ENCODE measurements at regions not wholly inside any gene's neighbourhood (a gene's known extent, or its start where the extent isn't known, plus 50 kb on each side); places are given as distances from the start of the nearest gene placed in this dataset.

DNA sequence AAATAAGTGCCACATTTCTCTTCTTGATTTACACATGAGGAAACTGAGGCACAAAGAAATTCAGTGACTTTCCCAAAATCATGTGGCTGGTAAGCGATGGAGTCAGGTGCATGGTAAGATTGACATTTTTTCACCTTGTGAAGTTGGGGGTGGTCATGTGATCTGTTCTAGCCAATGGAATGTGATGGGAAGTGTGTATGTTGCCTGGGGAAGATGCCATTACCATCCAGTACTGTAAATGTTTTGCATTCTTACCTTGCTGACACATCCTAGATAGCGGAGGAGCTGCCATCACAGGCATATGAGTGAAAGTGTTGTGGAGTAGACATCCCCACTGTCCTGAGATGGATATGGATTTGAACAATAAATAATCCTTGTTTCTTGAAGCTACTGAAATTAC lies 499.6 kb upstream of the SULF2 start:
- TF ChIP-seq, protein P1, sequence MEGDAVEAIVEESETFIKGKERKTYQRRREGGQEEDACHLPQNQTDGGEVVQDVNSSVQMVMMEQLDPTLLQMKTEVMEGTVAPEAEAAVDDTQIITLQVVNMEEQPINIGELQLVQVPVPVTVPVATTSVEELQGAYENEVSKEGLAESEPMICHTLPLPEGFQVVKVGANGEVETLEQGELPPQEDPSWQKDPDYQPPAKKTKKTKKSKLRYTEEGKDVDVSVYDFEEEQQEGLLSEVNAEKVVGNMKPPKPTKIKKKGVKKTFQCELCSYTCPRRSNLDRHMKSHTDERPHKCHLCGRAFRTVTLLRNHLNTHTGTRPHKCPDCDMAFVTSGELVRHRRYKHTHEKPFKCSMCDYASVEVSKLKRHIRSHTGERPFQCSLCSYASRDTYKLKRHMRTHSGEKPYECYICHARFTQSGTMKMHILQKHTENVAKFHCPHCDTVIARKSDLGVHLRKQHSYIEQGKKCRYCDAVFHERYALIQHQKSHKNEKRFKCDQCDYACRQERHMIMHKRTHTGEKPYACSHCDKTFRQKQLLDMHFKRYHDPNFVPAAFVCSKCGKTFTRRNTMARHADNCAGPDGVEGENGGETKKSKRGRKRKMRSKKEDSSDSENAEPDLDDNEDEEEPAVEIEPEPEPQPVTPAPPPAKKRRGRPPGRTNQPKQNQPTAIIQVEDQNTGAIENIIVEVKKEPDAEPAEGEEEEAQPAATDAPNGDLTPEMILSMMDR (conservative IDR thresholded peaks at IDR 0.05), result no peak
- TF ChIP-seq EZH2 (IDR thresholded peaks at IDR 0.05; ENCODE audit: low read depth), result no peak
